ENCODE measurements at regions not wholly inside any gene's neighbourhood (a gene's known extent, or its start where the extent isn't known, plus 50 kb on each side); places are given as distances from the start of the nearest gene placed in this dataset.

DNA sequence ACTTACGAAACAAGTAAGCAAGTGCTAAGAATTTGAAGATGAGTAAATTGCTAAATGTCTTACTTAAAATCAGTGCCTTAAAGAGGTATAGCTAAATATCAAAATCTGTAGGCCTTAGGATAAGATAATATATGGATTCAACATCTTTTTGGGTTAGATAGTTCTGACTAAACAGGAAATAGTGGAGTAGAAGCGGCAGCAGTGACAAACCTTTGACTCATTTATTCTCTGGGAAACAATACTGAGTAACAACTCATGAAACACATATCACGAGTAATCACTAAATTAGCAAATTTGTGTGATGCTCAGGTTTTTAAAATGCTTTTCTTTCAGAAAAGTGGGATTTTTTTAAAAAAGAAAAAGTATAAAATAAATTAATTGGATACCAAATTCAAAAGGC is 762.1 kb upstream of the TYRP1 start:
- intact Hi-C loops (cut with DNase I): no loop called here
- DNase-seq: no peak
- Histone ChIP-seq H3K27me3 (no peaks in the 10 kb centered on the region), H3K4me1 (replicated peaks in 1 of 2) (no peaks in the 10 kb centered on the region), H3K27ac (no peak overlapping the region), H3K36me3 (replicated peaks in 1 of 2) (no peaks in the 10 kb centered on the region), H3K9me3 (replicated peaks in 1 of 3) (no peaks in the 10 kb centered on the region), H3K4me3 (no peak overlapping the region)
- WGBS, 4 donors: 84 to 93% (median 86%) methylated on average over 3 of the region's 3 CpGs
- no peak for TF ChIP-seq POLR2A (IDR thresholded peaks at IDR 0.05)
- TF ChIP-seq CTCF (IDR thresholded peaks at IDR 0.05): no peak

GRCh38 chr9:11931751-11932150 is 761.4 kb upstream of the TYRP1 start:
- intact Hi-C loops (cut with DNase I): no loop called here
- WGBS, 4 donors: 66 to 70% (median 67%) methylated on average over 3 of the region's 3 CpGs
- no peaks in the 10 kb centered on the region for H3K27me3 ChIP-seq
- H3K4me3 ChIP-seq: no peak overlapping the region
- no peak for TF ChIP-seq CTCF (IDR thresholded peaks at IDR 0.05)
- TF ChIP-seq POLR2A (IDR thresholded peaks at IDR 0.05): no peak
- DNase-seq: no peak
- H3K36me3 ChIP-seq (replicated peaks in 1 of 2): no peaks in the 10 kb centered on the region
- H3K9me3 ChIP-seq (replicated peaks in 1 of 3): no peaks in the 10 kb centered on the region
- H3K4me1 ChIP-seq (replicated peaks in 1 of 2): no peaks in the 10 kb centered on the region
- no peak overlapping the region for H3K27ac ChIP-seq

- Histone ChIP-seq H3K36me3 (replicated peaks in 1 of 2) (no peaks in the 10 kb centered on the region), H3K9me3 (replicated peaks in 1 of 3) (no peaks in the 10 kb centered on the region), H3K27ac (no peak overlapping the region), H3K4me3 (no peak overlapping the region), H3K27me3 (no peaks in the 10 kb centered on the region), H3K4me1 (replicated peaks in 1 of 2) (no peaks in the 10 kb centered on the region)
- intact Hi-C loops (cut with DNase I): no loop called here
- no peak for TF ChIP-seq POLR2A (IDR thresholded peaks at IDR 0.05)
- DNase-seq: no peak
Measured at GRCh38 chr9:11933926-11934325, 759.3 kb upstream of the TYRP1 start.

DNA sequence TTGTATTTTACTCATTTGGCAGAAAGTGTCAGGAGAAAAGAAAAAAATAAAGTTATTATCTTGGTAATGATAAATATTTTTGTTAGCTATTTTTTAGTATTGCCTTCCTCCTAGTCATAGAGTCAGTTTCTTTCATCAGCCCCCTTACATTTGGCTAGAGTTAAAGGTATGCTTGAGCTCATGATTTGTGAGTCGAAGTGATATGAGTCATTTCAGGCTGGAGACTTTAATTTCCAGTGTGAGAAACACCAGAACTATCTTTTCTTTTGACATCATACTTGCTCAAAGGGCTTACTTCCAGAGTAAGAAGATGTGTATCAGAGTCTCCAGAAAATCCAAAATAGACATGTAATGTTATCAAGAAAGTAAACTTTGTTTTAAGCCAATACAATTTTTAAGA is 746.7 kb upstream of the TYRP1 start:
- no peak for DNase-seq
- WGBS, 4 donors: 52 to 76% (median 61%) methylated on average over 1 of the region's 1 CpG
- Histone ChIP-seq H3K27me3 (no peaks in the 10 kb centered on the region), H3K27ac (no peak overlapping the region), H3K4me1 (replicated peaks in 1 of 2) (no peaks in the 10 kb centered on the region), H3K9me3 (replicated peaks in 1 of 3) (no peaks in the 10 kb centered on the region), H3K4me3 (no peak overlapping the region), H3K36me3 (replicated peaks in 1 of 2) (no peaks in the 10 kb centered on the region)
- intact Hi-C loops (cut with DNase I): no loop called here
- TF ChIP-seq CTCF (IDR thresholded peaks at IDR 0.05) (no peak), POLR2A (IDR thresholded peaks at IDR 0.05) (no peak)

GRCh38 chr9:11962327-11962726 is 730.9 kb upstream of the TYRP1 start:
- no peak for TF ChIP-seq CTCF (IDR thresholded peaks at IDR 0.05)
- no peak for TF ChIP-seq POLR2A (IDR thresholded peaks at IDR 0.05)
- no peak overlapping the region for H3K4me3 ChIP-seq
- no peaks in the 10 kb centered on the region for H3K27me3 ChIP-seq
- intact Hi-C loops (cut with DNase I): no loop called here
- no peaks in the 10 kb centered on the region for H3K4me1 ChIP-seq (replicated peaks in 1 of 2)
- H3K36me3 ChIP-seq (replicated peaks in 1 of 2): no peaks in the 10 kb centered on the region
- DNase-seq: no peak
- no peak overlapping the region for H3K27ac ChIP-seq
- no peaks in the 10 kb centered on the region for H3K9me3 ChIP-seq (replicated peaks in 1 of 3)
- WGBS, 4 donors: 59 to 65% (median 61%) methylated on average over 4 of the region's 4 CpGs
